ENCODE measurements at regions not wholly inside any gene's neighbourhood (a gene's known extent, or its start where the extent isn't known, plus 50 kb on each side); places are given as distances from the start of the nearest gene placed in this dataset.

DNA sequence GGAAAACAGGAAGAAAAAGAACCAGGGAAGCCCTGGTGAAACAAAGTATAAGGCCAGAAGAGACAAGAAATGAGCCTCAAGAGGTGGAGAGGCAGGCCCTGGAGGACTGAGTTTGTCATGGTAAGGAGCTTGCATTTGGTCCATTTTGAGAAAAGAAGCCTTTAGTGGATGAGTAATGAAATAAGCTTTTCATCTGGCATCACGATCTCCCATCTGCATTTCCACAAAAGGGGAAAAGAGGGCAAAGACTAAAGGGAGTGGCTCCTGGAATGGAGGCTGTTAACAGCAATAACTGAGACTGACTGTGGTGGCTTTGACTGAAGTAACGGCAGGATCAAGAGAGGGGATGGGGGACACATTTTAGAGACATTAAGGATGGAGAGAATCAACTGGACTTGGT is 148.8 kb upstream of the NBEA start:
- no peaks in the 10 kb centered on the region for H4K20me1 ChIP-seq (ENCODE audit: insufficient read depth, low read length)
- no peak overlapping the region for H3K4me3 ChIP-seq (ENCODE audit: low read length)
- H3K27ac ChIP-seq (ENCODE audit: low read length): no peak overlapping the region
- no peaks in the 10 kb centered on the region for H3K9me3 ChIP-seq (ENCODE audit: insufficient read depth, low read length)
- H3K27me3 ChIP-seq (ENCODE audit: low read depth, low read length): no peaks in the 10 kb centered on the region
- TF ChIP-seq, protein P1, sequence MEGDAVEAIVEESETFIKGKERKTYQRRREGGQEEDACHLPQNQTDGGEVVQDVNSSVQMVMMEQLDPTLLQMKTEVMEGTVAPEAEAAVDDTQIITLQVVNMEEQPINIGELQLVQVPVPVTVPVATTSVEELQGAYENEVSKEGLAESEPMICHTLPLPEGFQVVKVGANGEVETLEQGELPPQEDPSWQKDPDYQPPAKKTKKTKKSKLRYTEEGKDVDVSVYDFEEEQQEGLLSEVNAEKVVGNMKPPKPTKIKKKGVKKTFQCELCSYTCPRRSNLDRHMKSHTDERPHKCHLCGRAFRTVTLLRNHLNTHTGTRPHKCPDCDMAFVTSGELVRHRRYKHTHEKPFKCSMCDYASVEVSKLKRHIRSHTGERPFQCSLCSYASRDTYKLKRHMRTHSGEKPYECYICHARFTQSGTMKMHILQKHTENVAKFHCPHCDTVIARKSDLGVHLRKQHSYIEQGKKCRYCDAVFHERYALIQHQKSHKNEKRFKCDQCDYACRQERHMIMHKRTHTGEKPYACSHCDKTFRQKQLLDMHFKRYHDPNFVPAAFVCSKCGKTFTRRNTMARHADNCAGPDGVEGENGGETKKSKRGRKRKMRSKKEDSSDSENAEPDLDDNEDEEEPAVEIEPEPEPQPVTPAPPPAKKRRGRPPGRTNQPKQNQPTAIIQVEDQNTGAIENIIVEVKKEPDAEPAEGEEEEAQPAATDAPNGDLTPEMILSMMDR (IDR thresholded peaks at IDR 0.05; ENCODE audit: low read depth, low read length): no peak
- TF ChIP-seq EZH2phosphoT487 (IDR thresholded peaks at IDR 0.05; ENCODE audit: low read depth): no peak
- H3K36me3 ChIP-seq (replicated peaks; ENCODE audit: low read depth, low read length): no peaks in the 10 kb centered on the region
- no peaks in the 10 kb centered on the region for H3K79me2 ChIP-seq (ENCODE audit: low read length)
- no peak overlapping the region for H3K9ac ChIP-seq (ENCODE audit: low read length)
- no peaks in the 10 kb centered on the region for H3K4me1 ChIP-seq (ENCODE audit: low read length)
- H2AFZ ChIP-seq (ENCODE audit: low read depth, low read length): no peak overlapping the region
- no peak overlapping the region for H3K4me2 ChIP-seq (ENCODE audit: low read length)

DNA sequence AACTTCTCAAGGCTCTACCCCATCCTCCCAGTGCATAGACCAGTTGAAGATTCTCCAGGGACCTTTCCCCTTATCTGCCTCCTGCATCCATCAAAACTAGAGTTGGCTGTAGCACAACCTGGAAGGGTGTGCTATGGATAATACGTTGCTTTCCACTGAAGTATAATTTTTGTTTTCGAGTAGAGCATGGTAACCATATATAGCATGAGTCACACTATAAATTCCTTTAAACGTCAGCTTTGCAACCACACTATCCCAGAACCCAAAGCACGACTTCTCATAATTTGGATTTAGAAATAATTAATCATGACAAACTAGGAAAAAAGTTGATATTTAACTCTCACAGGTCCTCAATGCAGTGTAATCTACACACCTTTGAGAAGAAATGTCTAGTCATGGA is 138.3 kb upstream of the NBEA start:
- Histone ChIP-seq H3K79me2 (ENCODE audit: low read length) (no peaks in the 10 kb centered on the region), H3K4me2 (ENCODE audit: low read length) (no peak overlapping the region), H3K4me1 (ENCODE audit: low read length) (no peaks in the 10 kb centered on the region), H3K9me3 (ENCODE audit: insufficient read depth, low read length) (no peaks in the 10 kb centered on the region), H3K9ac (ENCODE audit: low read length) (no peak overlapping the region), H3K4me3 (ENCODE audit: low read length) (no peak overlapping the region), H3K36me3 (replicated peaks; ENCODE audit: low read depth, low read length) (no peaks in the 10 kb centered on the region), H3K27ac (ENCODE audit: low read length) (no peak overlapping the region), H2AFZ (ENCODE audit: low read depth, low read length) (no peak overlapping the region), H3K27me3 (ENCODE audit: low read depth, low read length) (no peaks in the 10 kb centered on the region), H4K20me1 (ENCODE audit: insufficient read depth, low read length) (no peaks in the 10 kb centered on the region)
- no peak for TF ChIP-seq EZH2phosphoT487 (IDR thresholded peaks at IDR 0.05; ENCODE audit: low read depth)
- TF ChIP-seq, protein P1 (IDR thresholded peaks at IDR 0.05; ENCODE audit: low read depth, low read length): no peak

DNA sequence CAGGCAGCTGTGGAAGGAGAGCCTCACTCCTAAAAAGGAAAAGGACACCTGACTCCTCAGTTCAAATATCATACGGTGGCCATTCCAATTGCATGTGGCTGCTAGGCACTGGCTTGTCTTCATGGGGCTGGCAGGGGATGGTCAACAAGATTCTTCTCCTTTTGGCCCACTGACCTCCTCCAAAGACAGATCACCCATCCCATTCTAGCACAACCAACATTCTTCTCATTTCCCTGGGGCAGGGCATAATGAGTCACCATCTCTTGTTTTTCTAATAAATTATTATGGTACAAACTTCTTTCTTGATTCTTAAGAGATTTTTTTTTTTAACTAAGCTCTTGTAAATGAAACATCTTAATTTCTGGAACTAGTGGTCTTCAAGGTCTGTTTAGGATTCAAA is 136.7 kb upstream of the NBEA start:
- H3K4me1 ChIP-seq (ENCODE audit: low read length): no peaks in the 10 kb centered on the region
- H3K79me2 ChIP-seq (ENCODE audit: low read length): no peaks in the 10 kb centered on the region
- H3K9ac ChIP-seq (ENCODE audit: low read length): no peak overlapping the region
- no peak overlapping the region for H3K27ac ChIP-seq (ENCODE audit: low read length)
- no peak overlapping the region for H3K4me2 ChIP-seq (ENCODE audit: low read length)
- no peak overlapping the region for H3K4me3 ChIP-seq (ENCODE audit: low read length)
- H2AFZ ChIP-seq (ENCODE audit: low read depth, low read length): no peak overlapping the region
- no peak for TF ChIP-seq EZH2phosphoT487 (IDR thresholded peaks at IDR 0.05; ENCODE audit: low read depth)
- TF ChIP-seq, protein P1 (IDR thresholded peaks at IDR 0.05; ENCODE audit: low read depth, low read length): no peak
- H3K9me3 ChIP-seq (ENCODE audit: insufficient read depth, low read length): no peaks in the 10 kb centered on the region
- no peaks in the 10 kb centered on the region for H3K36me3 ChIP-seq (replicated peaks; ENCODE audit: low read depth, low read length)
- H3K27me3 ChIP-seq (ENCODE audit: low read depth, low read length): no peaks in the 10 kb centered on the region
- H4K20me1 ChIP-seq (ENCODE audit: insufficient read depth, low read length): no peaks in the 10 kb centered on the region

DNA sequence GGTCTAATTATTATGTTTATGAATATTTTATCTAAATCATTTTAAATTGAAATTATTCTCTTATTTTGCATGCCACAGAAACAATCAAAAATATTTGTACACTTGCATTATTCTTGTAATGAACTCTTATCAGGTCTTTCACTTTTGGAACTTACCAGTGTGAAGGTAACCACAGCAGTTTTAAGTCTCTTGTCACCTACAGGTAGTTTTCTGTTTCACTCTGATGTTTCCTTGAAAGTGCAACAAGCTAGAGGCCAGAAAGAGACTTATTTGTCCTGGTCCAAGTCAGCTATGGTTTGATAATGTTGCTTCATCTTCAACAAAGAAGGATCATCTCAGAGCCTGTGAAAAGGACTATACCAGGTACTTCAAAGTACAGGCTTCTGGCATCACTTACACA is 133.4 kb upstream of the NBEA start:
- no peak overlapping the region for H3K9ac ChIP-seq (ENCODE audit: low read length)
- no peak overlapping the region for H3K4me3 ChIP-seq (ENCODE audit: low read length)
- no peak overlapping the region for H3K27ac ChIP-seq (ENCODE audit: low read length)
- no peak overlapping the region for H2AFZ ChIP-seq (ENCODE audit: low read depth, low read length)
- H3K79me2 ChIP-seq (ENCODE audit: low read length): no peaks in the 10 kb centered on the region
- no peaks in the 10 kb centered on the region for H4K20me1 ChIP-seq (ENCODE audit: insufficient read depth, low read length)
- H3K4me1 ChIP-seq (ENCODE audit: low read length): no peaks in the 10 kb centered on the region
- no peaks in the 10 kb centered on the region for H3K36me3 ChIP-seq (replicated peaks; ENCODE audit: low read depth, low read length)
- H3K9me3 ChIP-seq (ENCODE audit: insufficient read depth, low read length): peaks cover 6% of the 10 kb centered on the region; the same call in 1 of the 2 replicates
- no peaks in the 10 kb centered on the region for H3K27me3 ChIP-seq (ENCODE audit: low read depth, low read length)
- TF ChIP-seq, protein P1 (IDR thresholded peaks at IDR 0.05; ENCODE audit: low read depth, low read length): no peak
- TF ChIP-seq EZH2phosphoT487 (IDR thresholded peaks at IDR 0.05; ENCODE audit: low read depth): no peak
- no peak overlapping the region for H3K4me2 ChIP-seq (ENCODE audit: low read length)

Data from OCI-LY3 (cell line).